ENCODE measurements at regions not wholly inside any gene's neighbourhood (a gene's known extent, or its start where the extent isn't known, plus 50 kb on each side); places are given as distances from the start of the nearest gene placed in this dataset.

DNA sequence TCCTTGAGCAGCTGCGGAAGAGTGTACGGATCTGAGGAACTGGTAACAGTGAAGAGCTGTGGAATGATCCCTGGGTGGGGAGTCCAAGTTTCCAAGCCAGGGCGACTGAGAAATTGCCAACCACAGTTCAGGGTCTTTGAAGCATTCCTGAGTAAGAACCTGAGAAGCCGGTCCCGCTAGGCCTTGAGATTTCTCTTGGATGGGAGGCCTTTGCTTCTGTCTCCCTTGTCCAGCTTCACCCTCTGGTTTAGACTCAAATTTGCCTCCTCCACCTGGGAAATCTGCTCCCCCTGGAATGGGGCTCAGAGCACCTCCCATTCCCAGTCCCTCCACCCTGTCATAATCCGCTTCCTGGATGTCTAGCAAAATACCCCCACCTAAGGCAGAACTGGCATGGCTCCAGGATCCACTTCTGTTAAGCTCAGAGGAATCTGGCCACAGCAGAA lies 127.7 kb upstream of the DLG1 start:
- TF ChIP-seq CTCF (IDR thresholded peaks at IDR 0.05): no peak
- no peak for TF ChIP-seq POLR2A (IDR thresholded peaks at IDR 0.05; ENCODE audit: low read depth)
- TF ChIP-seq POLR2AphosphoS5 (IDR thresholded peaks at IDR 0.05): no peak
